T-cell (primary cell): ENCODE measurements at regions not wholly inside any gene's neighbourhood (a gene's known extent, or its start where the extent isn't known, plus 50 kb on each side); places are given as distances from the start of the nearest gene placed in this dataset.

Experiments used
- ATAC-seq, 4 experiments: fragments of 200-7000 bp in 3 of 4; fragments of 150-1000 bp in 1 of 4; cut with Tn5 transposase; replicated peaks in 1 of 4; 1 replicate in 3 of 4; 2 replicates in 1 of 4; pipeline ENCODE4 v1.10.0; 2021; ENCODE audit warnings: moderate library complexity in 3 of 4, mild to moderate bottlenecking in 2 of 4, moderate number of reproducible peaks in 1 of 4
- CTCF ChIA-PET, 2 donors: fragments of 300-600 bp; sonication (Branson Sonifier 250); formaldehyde crosslinking; loops; one replicate each; lab custom pipeline; 2022; ENCODE audit warnings: antibody characterized with exemption in 2 of 2; lab: Charles Lee
- POLR2A ChIA-PET, 2 donors: fragments of 300-600 bp; sonication (Branson Sonifier 250); formaldehyde crosslinking; loops; one replicate each; lab custom pipeline; 2022; ENCODE audit warnings: antibody characterized with exemption in 2 of 2; lab: Charles Lee
- DNase-seq, 35 experiments: peaks; one replicate each; pipeline versions ENCODE4 v3.0.0 to v3.0.0-alpha.2; 2013 to 2023
- H3K27ac ChIP-seq: one replicate; pipeline ENCODE4 v1.5.1; 2013; ENCODE audit warnings: low read length
- H3K27me3 ChIP-seq, 2 experiments: replicated peaks in 1 of 2; 1 replicate in 1 of 2; 2 replicates in 1 of 2; pipeline versions ENCODE4 v1.6.1 to v1.7.0; 2013; ENCODE audit warnings: low read length in 1 of 2, mixed read lengths in 1 of 2; ENCODE audit not compliant: control insufficient read depth in 2 of 2, insufficient read depth in 2 of 2; ENCODE audit errors: extremely low read depth in 1 of 2
- H3K36me3 ChIP-seq, 2 donors: 1 replicate in 1 of 2; 2 replicates in 1 of 2; pipeline versions ENCODE4 v1.6.1 to v1.7.0; 2013; ENCODE audit warnings: low read length in 1 of 2; ENCODE audit not compliant: control insufficient read depth in 2 of 2, insufficient read depth in 1 of 2; ENCODE audit errors: extremely low read depth in 1 of 2
- H3K4me1 ChIP-seq, 2 experiments: 1 replicate in 1 of 2; 2 replicates in 1 of 2; pipeline versions ENCODE4 v1.6.1 to v1.7.0; 2013; ENCODE audit warnings: low read length in 2 of 2, mixed read lengths in 1 of 2; ENCODE audit not compliant: insufficient read depth in 2 of 2, control insufficient read depth in 1 of 2; ENCODE audit errors: extremely low read depth in 1 of 2
- H3K4me3 ChIP-seq, 2 donors: 1 replicate in 1 of 2; 2 replicates in 1 of 2; pipeline versions ENCODE4 v1.5.1 to v1.7.0; 2013; ENCODE audit warnings: mild to moderate bottlenecking in 2 of 2, low read length in 1 of 2, moderate library complexity in 1 of 2; ENCODE audit not compliant: control insufficient read depth in 1 of 2; ENCODE audit errors: extremely low read depth in 1 of 2
- H3K9me3 ChIP-seq: 2 replicates; pipeline ENCODE4 v1.7.0; 2013
- H3K27ac Mint-ChIP-seq, 2 donors: one replicate each; pipeline ENCODE4 v1.8.0; 2020 to 2021; ENCODE audit warnings: mild to moderate bottlenecking in 2 of 2, mixed read lengths in 2 of 2
- H3K27me3 Mint-ChIP-seq, 2 donors: one replicate each; pipeline ENCODE4 v1.8.0; 2021 to 2022; ENCODE audit warnings: mixed read lengths in 2 of 2
- H3K36me3 Mint-ChIP-seq: one replicate; pipeline ENCODE4 v1.8.0; 2021; ENCODE audit warnings: mixed read lengths
- H3K4me1 Mint-ChIP-seq, 3 donors: one replicate each; pipeline ENCODE4 v1.8.0; 2020 to 2022; ENCODE audit warnings: mixed read lengths in 3 of 3, mild to moderate bottlenecking in 1 of 3
- H3K4me3 Mint-ChIP-seq, 3 donors: one replicate each; pipeline ENCODE4 v1.8.0; 2020 to 2022; ENCODE audit warnings: mild to moderate bottlenecking in 3 of 3, mixed read lengths in 3 of 3, moderate library complexity in 3 of 3
- H3K9me3 Mint-ChIP-seq, 3 donors: one replicate each; pipeline ENCODE4 v1.8.0; 2020 to 2022; ENCODE audit warnings: mixed read lengths in 3 of 3
- WGBS: methylation state at CpG from one replicate; pipeline ENCODE4 v1.1.5; 2013; ENCODE audit warnings: missing lambda C conversion rate; ENCODE audit not compliant: insufficient coverage; 5-methylcytosine and 5-hydroxymethylcytosine counted together

GRCh38 chr6:44665143-44665542 lies 277.6 kb downstream of the CDC5L start:
- CTCF ChIA-PET, result interaction anchor here in 1 of 2 donors (0.6 kb wide), 1 partner anchor 13 kb away, joined by 4 read pairs; no protein-coding TSS in a partner anchor

GRCh38 chr6:44665683-44666082 lies 278.2 kb downstream of the CDC5L start:
- CTCF ChIA-PET, result no interaction called here

More at GRCh38 chr6:44665143-44665542, 277.6 kb downstream of the CDC5L start:
- Mint-ChIP-seq H3K27me3 (peaks cover 0 to 3% of the 10 kb centered on the region in 2 donors), H3K27ac (no peak overlapping the region), H3K36me3 (no peaks in the 10 kb centered on the region), H3K4me1 (peaks cover 0 to 6% (median 0%) of the 10 kb centered on the region in 3 donors), H3K9me3 (no peaks in the 10 kb centered on the region), H3K4me3 (no peak overlapping the region)
- POLR2A ChIA-PET, result no interaction called here
- H3K4me3 ChIP-seq, result no peak overlapping the region
- H3K4me1 ChIP-seq, result no peaks in the 10 kb centered on the region
- DNase-seq (no peak), ATAC-seq (no peak)
- peaks cover 0 to 8% of the 10 kb centered on the region in 2 experiments for H3K27me3 ChIP-seq
- WGBS, result 89% methylated on average over 3 of the region's 3 CpGs
- H3K9me3 ChIP-seq, result no peaks in the 10 kb centered on the region
- H3K36me3 ChIP-seq, result no peaks in the 10 kb centered on the region
- H3K27ac ChIP-seq, result no peak overlapping the region

GRCh38 chr6:44666324-44666723 lies 278.8 kb downstream of the CDC5L start:
- no peaks in the 10 kb centered on the region for H3K9me3 Mint-ChIP-seq
- 60% methylated on average over 1 of the region's 3 CpGs for WGBS

More at GRCh38 chr6:44665683-44666082, 278.2 kb downstream of the CDC5L start:
- DNase-seq (no peak), ATAC-seq (no peak)
- H3K27ac ChIP-seq, result no peak overlapping the region
- no peaks in the 10 kb centered on the region for H3K9me3 Mint-ChIP-seq
- H3K27me3 ChIP-seq, result peaks cover 0 to 8% of the 10 kb centered on the region in 2 experiments
- H3K4me3 Mint-ChIP-seq, result no peak overlapping the region
- no peaks in the 10 kb centered on the region for H3K9me3 ChIP-seq
- H3K4me1 Mint-ChIP-seq, result peaks cover 0 to 6% (median 0%) of the 10 kb centered on the region in 3 donors
- H3K27ac Mint-ChIP-seq, result no peak overlapping the region
- POLR2A ChIA-PET, result no interaction called here
- H3K4me1 ChIP-seq, result no peaks in the 10 kb centered on the region
- no peaks in the 10 kb centered on the region for H3K36me3 ChIP-seq
- no CpG with 5 or more reads among the region's 9 CpGs for WGBS
- H3K36me3 Mint-ChIP-seq, result no peaks in the 10 kb centered on the region
- H3K27me3 Mint-ChIP-seq, result peaks cover 0 to 3% of the 10 kb centered on the region in 2 donors
- H3K4me3 ChIP-seq, result no peak overlapping the region

GRCh38 chr6:44667226-44667625 lies 279.7 kb downstream of the CDC5L start:
- peaks cover 0 to 6% (median 0%) of the 10 kb centered on the region in 3 donors for H3K4me1 Mint-ChIP-seq
- 100% methylated on average over 2 of the region's 3 CpGs for WGBS
- no peaks in the 10 kb centered on the region for H3K9me3 Mint-ChIP-seq
- DNase-seq (no peak), ATAC-seq (no peak)
- Histone ChIP-seq H3K4me3 (no peak overlapping the region), H3K27me3 (peaks cover 0 to 8% of the 10 kb centered on the region in 2 experiments), H3K27ac (no peak overlapping the region), H3K4me1 (no peaks in the 10 kb centered on the region), H3K36me3 (no peaks in the 10 kb centered on the region), H3K9me3 (no peaks in the 10 kb centered on the region)
- H3K27ac Mint-ChIP-seq, result no peak overlapping the region
- ChIA-PET POLR2A (no interaction called here), CTCF (no interaction called here)
- peaks cover 2 to 5% of the 10 kb centered on the region in 2 donors for H3K27me3 Mint-ChIP-seq
- H3K4me3 Mint-ChIP-seq, result no peak overlapping the region
- H3K36me3 Mint-ChIP-seq, result no peaks in the 10 kb centered on the region

More at GRCh38 chr6:44666324-44666723, 278.8 kb downstream of the CDC5L start:
- peaks cover 0 to 6% (median 0%) of the 10 kb centered on the region in 3 donors for H3K4me1 Mint-ChIP-seq
- peaks cover 0 to 8% of the 10 kb centered on the region in 2 experiments for H3K27me3 ChIP-seq
- no peak overlapping the region for H3K27ac ChIP-seq
- ATAC-seq (no peak), DNase-seq (no peak)
- H3K4me3 Mint-ChIP-seq, result no peak overlapping the region
- no peaks in the 10 kb centered on the region for H3K27me3 Mint-ChIP-seq
- no peaks in the 10 kb centered on the region for H3K36me3 ChIP-seq
- no peaks in the 10 kb centered on the region for H3K36me3 Mint-ChIP-seq
- no peak overlapping the region for H3K4me3 ChIP-seq
- H3K4me1 ChIP-seq, result no peaks in the 10 kb centered on the region
- H3K9me3 ChIP-seq, result no peaks in the 10 kb centered on the region
- no peak overlapping the region for H3K27ac Mint-ChIP-seq
- ChIA-PET CTCF (no interaction called here), POLR2A (no interaction called here)

- Histone ChIP-seq H3K9me3 (no peaks in the 10 kb centered on the region), H3K27ac (no peak overlapping the region), H3K36me3 (no peaks in the 10 kb centered on the region), H3K27me3 (peaks cover 0 to 5% of the 10 kb centered on the region in 2 experiments), H3K4me1 (no peaks in the 10 kb centered on the region), H3K4me3 (no peak overlapping the region)
- ATAC-seq (peak in 2 of 4 experiments; percentile 35 to 51), DNase-seq (peak in 17 of 35 experiments; percentile 5 to 44 (median 20))
- no peaks in the 10 kb centered on the region for H3K36me3 Mint-ChIP-seq
- no peak overlapping the region for H3K4me3 Mint-ChIP-seq
- no peak overlapping the region for H3K27ac Mint-ChIP-seq
- 71% methylated on average over 6 of the region's 9 CpGs for WGBS
- H3K9me3 Mint-ChIP-seq, result no peaks in the 10 kb centered on the region
- CTCF ChIA-PET, result interaction anchor here in 1 of 2 donors (0.6 to 1.9 kb wide), 3 partner anchors 12 to 1058 kb away, joined by 3 to 5 read pairs (median 3); no protein-coding TSS in a partner anchor
- H3K4me1 Mint-ChIP-seq, result peaks cover 0 to 6% (median 0%) of the 10 kb centered on the region in 3 donors
- peaks cover 2 to 5% of the 10 kb centered on the region in 2 donors for H3K27me3 Mint-ChIP-seq
- POLR2A ChIA-PET, result no interaction called here
Observed at GRCh38 chr6:44667668-44668390, 280.3 kb downstream of the CDC5L start.

- no peak overlapping the region for H3K27ac ChIP-seq
- Mint-ChIP-seq H3K9me3 (no peaks in the 10 kb centered on the region), H3K27ac (no peak overlapping the region), H3K4me1 (peaks cover 0 to 6% (median 0%) of the 10 kb centered on the region in 3 donors), H3K27me3 (peaks cover 4 to 6% of the 10 kb centered on the region in 2 donors), H3K4me3 (no peak overlapping the region), H3K36me3 (no peaks in the 10 kb centered on the region)
- POLR2A ChIA-PET, result no interaction called here
- 83% methylated on average over 1 of the region's 8 CpGs for WGBS
- ATAC-seq (no peak), DNase-seq (no peak)
- H3K27me3 ChIP-seq, result peaks cover 0 to 5% of the 10 kb centered on the region in 2 experiments
- H3K4me1 ChIP-seq, result no peaks in the 10 kb centered on the region
- no peak overlapping the region for H3K4me3 ChIP-seq
- no peaks in the 10 kb centered on the region for H3K36me3 ChIP-seq
- no peaks in the 10 kb centered on the region for H3K9me3 ChIP-seq
- CTCF ChIA-PET, result interaction anchor here (0.6 to 1.9 kb wide), 3 partner anchors 22 to 1057 kb away, joined by 3 to 8 read pairs (median 5); no protein-coding TSS in a partner anchor
Observed at GRCh38 chr6:44668391-44668930, 281.0 kb downstream of the CDC5L start.
